B cell (primary cell): ENCODE measurements at regions not wholly inside any gene's neighbourhood (a gene's known extent, or its start where the extent isn't known, plus 50 kb on each side); places are given as distances from the start of the nearest gene placed in this dataset.

ENCODE experiments used
- ATAC-seq: fragments of 200-7000 bp; cut with Tn5 transposase; one replicate; pipeline ENCODE4 v1.10.0; 2021; ENCODE audit warnings: low read depth, mild to moderate bottlenecking, moderate number of reproducible peaks, moderate library complexity
- CTCF ChIA-PET: fragments of 350-600 bp; sonication (Branson Sonifier 250); formaldehyde crosslinking; loops from one replicate; lab custom pipeline; 2021; ENCODE audit warnings: antibody characterized with exemption, inconsistent platforms; lab: Charles Lee
- POLR2A ChIA-PET: fragments of 350-600 bp; sonication (Branson Sonifier 250); formaldehyde crosslinking; loops from one replicate; lab custom pipeline; 2021; ENCODE audit warnings: antibody characterized with exemption; lab: Charles Lee
- DNase-seq: peaks from one replicate; pipeline ENCODE4 v3.0.0; 2013
- H2AFZ ChIP-seq: 2 replicates; pipeline ENCODE4 v1.6.1; 2012; ENCODE audit warnings: mild to moderate bottlenecking, low read depth, low read length; ENCODE audit not compliant: insufficient read depth, poor library complexity, severe bottlenecking
- H3K27ac ChIP-seq, 2 donors: 1 replicate in 1 of 2; 2 replicates in 1 of 2; pipeline ENCODE4 v1.5.1; 2012 to 2013; ENCODE audit warnings: low read length in 2 of 2, mild to moderate bottlenecking in 2 of 2, moderate library complexity in 1 of 2
- H3K27me3 ChIP-seq, 4 experiments: fragments of 200-600 bp in 1 of 4; sonication (generic) in 1 of 4; replicated peaks in 1 of 4; 1 replicate in 2 of 4; 2 replicates in 2 of 4; pipeline versions ENCODE4 v1.6.1 to v1.7.0; 2013 to 2016; ENCODE audit warnings: low read length in 3 of 4, mild to moderate bottlenecking in 2 of 4, mixed read lengths in 1 of 4, moderate library complexity in 1 of 4; ENCODE audit not compliant: insufficient read depth in 4 of 4, control insufficient read depth in 3 of 4; ENCODE audit errors: control extremely low read depth in 1 of 4
- H3K36me3 ChIP-seq, 2 experiments: replicated peaks in 1 of 2; 1 replicate in 1 of 2; 2 replicates in 1 of 2; pipeline versions ENCODE4 v1.6.1 to v1.7.1; 2013; ENCODE audit warnings: low read length in 1 of 2; ENCODE audit not compliant: insufficient read depth in 2 of 2, control insufficient read depth in 1 of 2; ENCODE audit errors: control extremely low read depth in 1 of 2, extremely low read depth in 1 of 2
- H3K4me1 ChIP-seq, 2 donors: fragments of 200-600 bp in 1 of 2; sonication (generic) in 1 of 2; 1 replicate in 1 of 2; 2 replicates in 1 of 2; pipeline versions ENCODE4 v1.5.1 to v1.6.1; 2013 to 2017; ENCODE audit warnings: low read length in 2 of 2; ENCODE audit not compliant: control insufficient read depth in 2 of 2, insufficient read depth in 2 of 2
- H3K4me2 ChIP-seq: replicated peaks from 2 replicates; pipeline ENCODE3; 2012; ENCODE audit warnings: mild to moderate bottlenecking, low read depth, low read length; ENCODE audit not compliant: poor library complexity, severe bottlenecking
- H3K4me3 ChIP-seq, 5 experiments: fragments of 200-600 bp in 1 of 5; sonication (generic) in 1 of 5; 1 replicate in 3 of 5; 2 replicates in 2 of 5; pipeline versions ENCODE4 v1.5.1 to v1.7.0; 2011 to 2016; ENCODE audit warnings: low read length in 4 of 5, mild to moderate bottlenecking in 4 of 5, low read depth in 2 of 5, control low read depth in 1 of 5, moderate library complexity in 1 of 5; ENCODE audit not compliant: insufficient read depth in 1 of 5; ENCODE audit errors: control extremely low read depth in 1 of 5, extremely low read depth in 1 of 5
- H3K79me2 ChIP-seq: fragments of 200-600 bp; sonication (generic); one replicate; pipeline ENCODE4 v1.6.0; 2016; ENCODE audit warnings: low read length; ENCODE audit not compliant: control insufficient read depth, insufficient read depth
- H3K9ac ChIP-seq: fragments of 200-600 bp; sonication (generic); 2 replicates; pipeline ENCODE4 v1.6.1; 2017; ENCODE audit warnings: mild to moderate bottlenecking, low read length, moderate library complexity
- H3K9me3 ChIP-seq, 3 donors: one replicate each; pipeline versions ENCODE4 v1.6.1 to v1.7.1; 2013; ENCODE audit warnings: low read length in 2 of 3; ENCODE audit not compliant: control insufficient read depth in 2 of 3, insufficient read depth in 1 of 3; ENCODE audit errors: control extremely low read depth in 1 of 3
- H4K20me1 ChIP-seq: 2 replicates; pipeline ENCODE4 v1.6.0; 2012; ENCODE audit warnings: mild to moderate bottlenecking, low read length; ENCODE audit not compliant: insufficient read depth, control insufficient read depth, poor library complexity, severe bottlenecking
- H3K27ac Mint-ChIP-seq: one replicate; pipeline ENCODE4 v1.8.0; 2021; ENCODE audit warnings: mixed read lengths
- H3K27me3 Mint-ChIP-seq: one replicate; pipeline ENCODE4 v1.8.0; 2021; ENCODE audit warnings: mixed read lengths
- H3K4me1 Mint-ChIP-seq: one replicate; pipeline ENCODE4 v1.8.0; 2021; ENCODE audit warnings: mixed read lengths
- H3K4me3 Mint-ChIP-seq: one replicate; pipeline ENCODE4 v1.8.0; 2021; ENCODE audit warnings: mixed read lengths
- H3K9me3 Mint-ChIP-seq: one replicate; pipeline ENCODE4 v1.8.0; 2022; ENCODE audit warnings: mixed read lengths; ENCODE audit not compliant: insufficient read depth
- CTCF ChIP-seq: fragments of 200-600 bp; IDR thresholded peaks from one replicate; pipeline ENCODE4 v1.8.0; 2022; ENCODE audit warnings: antibody characterized with exemption, mild to moderate bottlenecking
- EZH2 ChIP-seq: IDR thresholded peaks from 2 replicates; pipeline ENCODE4 v1.6.1; 2012; ENCODE audit warnings: borderline replicate concordance, low read depth, mild to moderate bottlenecking, moderate library complexity, low read length; ENCODE audit not compliant: insufficient read depth, poor library complexity, severe bottlenecking
- WGBS: methylation state at CpG from one replicate; pipeline ENCODE4 v1.1.5; 2013; ENCODE audit warnings: missing lambda C conversion rate; ENCODE audit not compliant: insufficient coverage; 5-methylcytosine and 5-hydroxymethylcytosine counted together
- intact Hi-C: fragments of 100-400 bp; cut with micrococcal nuclease; formaldehyde crosslinking; loops from one replicate; pipeline ENCODE4 v1.10.0; 2022

GRCh38 chr1:195200772-195201171, 1407.5 kb downstream of the KCNT2 start:
- Histone ChIP-seq H3K27me3 (no peaks in the 10 kb centered on the region), H3K9me3 (no peaks in the 10 kb centered on the region), H3K9ac (no peak overlapping the region), H2AFZ (no peak overlapping the region), H3K4me3 (no peak overlapping the region), H3K4me1 (no peaks in the 10 kb centered on the region), H4K20me1 (no peaks in the 10 kb centered on the region), H3K4me2 (no peak overlapping the region), H3K36me3 (no peaks in the 10 kb centered on the region), H3K79me2 (no peaks in the 10 kb centered on the region), H3K27ac (no peak overlapping the region)
- Mint-ChIP-seq H3K27me3 (no peaks in the 10 kb centered on the region), H3K27ac (no peak overlapping the region), H3K4me1 (no peaks in the 10 kb centered on the region), H3K9me3 (no peaks in the 10 kb centered on the region), H3K4me3 (no peak overlapping the region)
- intact Hi-C loops = no loop called here
- no peak for ATAC-seq
- POLR2A ChIA-PET = no interaction called here
- no peak for DNase-seq
- TF ChIP-seq CTCF (no peak), EZH2 (no peak)
- WGBS = no CpG with 5 or more reads among the region's 1 CpG
- CTCF ChIA-PET = no interaction called here

- Histone ChIP-seq H3K4me1 (no peaks in the 10 kb centered on the region), H3K4me3 (no peak overlapping the region), H3K9ac (no peak overlapping the region), H3K27me3 (no peaks in the 10 kb centered on the region), H2AFZ (no peak overlapping the region), H3K36me3 (no peaks in the 10 kb centered on the region), H3K27ac (no peak overlapping the region), H3K9me3 (no peaks in the 10 kb centered on the region), H4K20me1 (no peaks in the 10 kb centered on the region), H3K79me2 (no peaks in the 10 kb centered on the region), H3K4me2 (no peak overlapping the region)
- no peaks in the 10 kb centered on the region for H3K9me3 Mint-ChIP-seq
- no CpG with 5 or more reads among the region's 1 CpG for whole genome bisulfite sequencing
- H3K27ac Mint-ChIP-seq = no peak overlapping the region
- ATAC-seq (no peak), DNase-seq (no peak)
- H3K4me3 Mint-ChIP-seq = no peak overlapping the region
- H3K4me1 Mint-ChIP-seq = no peaks in the 10 kb centered on the region
- TF ChIP-seq CTCF (no peak), EZH2 (no peak)
- ChIA-PET CTCF (no interaction called here), POLR2A (no interaction called here)
- intact Hi-C loops = no loop called here
- no peaks in the 10 kb centered on the region for H3K27me3 Mint-ChIP-seq
Observed at GRCh38 chr1:195197116-195197515, 1411.1 kb downstream of the KCNT2 start.
